Sigmoid colon (tissue), 4 donors: ENCODE measurements at regions not wholly inside any gene's neighbourhood (a gene's known extent, or its start where the extent isn't known, plus 50 kb on each side); places are given as distances from the start of the nearest gene placed in this dataset.

Experiments used
- POLR2AphosphoS5 ChIP-seq, 4 donors: sonication (generic); formaldehyde crosslinking; IDR thresholded peaks; one replicate each; pipeline ENCODE4 v1.6.1; 2017; ENCODE audit warnings: antibody characterized with exemption in 4 of 4
- TF ChIP-seq, protein P1 (sequence below), 4 experiments: fragments of 450-650 bp in 3 of 4; fragments of 200-600 bp in 1 of 4; IDR thresholded peaks; one replicate each; pipeline ENCODE4 v1.5.1; 2016 to 2019; ENCODE audit warnings: antibody characterized with exemption in 4 of 4, mild to moderate bottlenecking in 3 of 4, moderate library complexity in 2 of 4

DNA sequence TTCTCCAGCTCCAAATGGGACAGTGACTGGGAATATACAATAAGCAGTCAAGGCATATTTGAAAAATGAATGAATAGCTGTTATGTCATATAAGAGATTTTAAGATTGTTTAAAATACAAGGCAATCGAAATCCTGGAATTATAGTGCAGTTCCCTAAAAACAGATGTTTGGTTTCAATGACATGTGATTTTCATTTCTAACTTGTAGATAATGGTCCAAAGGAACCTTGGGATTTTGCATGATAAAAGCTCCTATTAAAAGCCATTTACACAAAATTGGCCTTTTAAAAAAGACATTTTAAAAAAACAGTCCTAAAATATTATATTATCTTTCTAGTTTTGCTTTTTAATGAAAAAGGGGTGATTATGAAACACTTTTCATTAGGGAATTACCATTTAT lies 905.1 kb downstream of the GALC start:
- TF ChIP-seq, protein P1, sequence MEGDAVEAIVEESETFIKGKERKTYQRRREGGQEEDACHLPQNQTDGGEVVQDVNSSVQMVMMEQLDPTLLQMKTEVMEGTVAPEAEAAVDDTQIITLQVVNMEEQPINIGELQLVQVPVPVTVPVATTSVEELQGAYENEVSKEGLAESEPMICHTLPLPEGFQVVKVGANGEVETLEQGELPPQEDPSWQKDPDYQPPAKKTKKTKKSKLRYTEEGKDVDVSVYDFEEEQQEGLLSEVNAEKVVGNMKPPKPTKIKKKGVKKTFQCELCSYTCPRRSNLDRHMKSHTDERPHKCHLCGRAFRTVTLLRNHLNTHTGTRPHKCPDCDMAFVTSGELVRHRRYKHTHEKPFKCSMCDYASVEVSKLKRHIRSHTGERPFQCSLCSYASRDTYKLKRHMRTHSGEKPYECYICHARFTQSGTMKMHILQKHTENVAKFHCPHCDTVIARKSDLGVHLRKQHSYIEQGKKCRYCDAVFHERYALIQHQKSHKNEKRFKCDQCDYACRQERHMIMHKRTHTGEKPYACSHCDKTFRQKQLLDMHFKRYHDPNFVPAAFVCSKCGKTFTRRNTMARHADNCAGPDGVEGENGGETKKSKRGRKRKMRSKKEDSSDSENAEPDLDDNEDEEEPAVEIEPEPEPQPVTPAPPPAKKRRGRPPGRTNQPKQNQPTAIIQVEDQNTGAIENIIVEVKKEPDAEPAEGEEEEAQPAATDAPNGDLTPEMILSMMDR (IDR thresholded peaks at IDR 0.05): no peak
- no peak for TF ChIP-seq POLR2AphosphoS5 (IDR thresholded peaks at IDR 0.05)
